A549 (cell line): ENCODE measurements at regions not wholly inside any gene's neighbourhood (a gene's known extent, or its start where the extent isn't known, plus 50 kb on each side); places are given as distances from the start of the nearest gene placed in this dataset.

Experiments used
- ATAC-seq, 2 experiments: fragments of 200-7000 bp in 1 of 2; fragments of >200 bp in 1 of 2; cut with Nextera tagmentation in 1 of 2; cut with Tn5 transposase in 1 of 2; 3 replicates each; pipeline versions ENCODE4 v1.8.0 to v1.9.1; 2018 to 2020; ENCODE audit warnings: mild to moderate bottlenecking in 1 of 2, moderate library complexity in 1 of 2
- CTCF ChIA-PET: fragments of 300-600 bp; sonication (Branson Sonifier 250); formaldehyde crosslinking; extraction: SDS; loops from one replicate; lab custom pipeline; 2021; ENCODE audit warnings: antibody characterized with exemption, inconsistent platforms; lab: Yijun Ruan, JAX
- POLR2A ChIA-PET: fragments of 350-600 bp; formaldehyde crosslinking; extraction: SDS; loops from one replicate; lab custom pipeline; 2021; ENCODE audit warnings: antibody characterized with exemption, inconsistent platforms; lab: Yijun Ruan, JAX
- DNase-seq, 2 experiments: peaks; one replicate each; pipeline versions ENCODE4 v3.0.0 to v3.0.0-alpha.2; 2011 to 2016; ENCODE audit warnings: low read depth in 1 of 2, low spot score in 1 of 2
- FAIRE-seq: peaks from 2 replicates; lab custom pipeline; 2011; peaks lifted over from hg19 to GRCh38; lab: Jason Lieb, UNC
- H3K27ac ChIP-seq, 2 experiments: fragments of >200 bp; sonication (Bioruptor Twin); formaldehyde crosslinking; 3 replicates each; pipeline ENCODE4 v1.5.1; 2016 to 2017
- H3K4me1 ChIP-seq: fragments of >200 bp; sonication (Bioruptor Twin); formaldehyde crosslinking; 3 replicates; pipeline ENCODE4 v1.6.1; 2016
- H3K4me2 ChIP-seq: fragments of >200 bp; sonication (Bioruptor Twin); formaldehyde crosslinking; 3 replicates; pipeline ENCODE4 v1.6.1; 2016
- H3K4me3 ChIP-seq: fragments of >200 bp; sonication (Bioruptor Twin); formaldehyde crosslinking; 3 replicates; pipeline ENCODE4 v1.5.1; 2016
- H3K9me3 ChIP-seq: fragments of >200 bp; sonication (Bioruptor Twin); formaldehyde crosslinking; 3 replicates; pipeline ENCODE4 v1.6.1; 2016
- BCL3 ChIP-seq: fragments of >200 bp; sonication (Bioruptor Twin); formaldehyde crosslinking; IDR thresholded peaks from 3 replicates; pipeline ENCODE4 v1.6.1; 2016
- CBX2 ChIP-seq: fragments of 200-600 bp; sonication (generic); IDR thresholded peaks from 2 replicates; pipeline ENCODE4 v1.6.1; 2016; ENCODE audit warnings: low read depth, mild to moderate bottlenecking, borderline replicate concordance
- CHD2 ChIP-seq: fragments of 150-350 bp; IDR thresholded peaks from 2 replicates; pipeline ENCODE4 v1.6.1; 2014; ENCODE audit warnings: low read length; ENCODE audit not compliant: partially characterized antibody
- CTCF ChIP-seq: fragments of >200 bp; sonication (Bioruptor Twin); formaldehyde crosslinking; IDR thresholded peaks from 3 replicates; pipeline ENCODE4 v1.5.1; 2016
- EP300 ChIP-seq, 2 experiments: fragments of >200 bp; sonication (Bioruptor Twin); formaldehyde crosslinking; IDR thresholded peaks; 2 replicates in 1 of 2; 3 replicates in 1 of 2; pipeline ENCODE4 v1.6.1; 2016 to 2017
- ESRRA ChIP-seq: fragments of 150-350 bp; IDR thresholded peaks from 2 replicates; pipeline ENCODE4 v1.6.1; 2014; ENCODE audit warnings: mild to moderate bottlenecking, low read length, borderline replicate concordance
- HDAC2 ChIP-seq: fragments of 200-600 bp; sonication (generic); IDR thresholded peaks from 2 replicates; pipeline ENCODE4 v1.6.1; 2016
- HOXA7 ChIP-seq: fragments of 250-450 bp; sonication (Bioruptor Pico); IDR thresholded peaks from 2 replicates; pipeline ENCODE4 v1.5.0; 2020; ENCODE audit warnings: mild to moderate bottlenecking, moderate library complexity
- HOXB13 ChIP-seq: fragments of 250-450 bp; sonication (Bioruptor Pico); IDR thresholded peaks from 2 replicates; pipeline ENCODE4 v1.5.0; 2020; ENCODE audit warnings: low read depth, mild to moderate bottlenecking, moderate library complexity
- JUNB ChIP-seq: fragments of >200 bp; sonication (Bioruptor Twin); formaldehyde crosslinking; IDR thresholded peaks from 2 replicates; pipeline ENCODE4 v1.6.1; 2016
- KDM5A ChIP-seq: fragments of 200-600 bp; sonication (generic); IDR thresholded peaks from 2 replicates; pipeline ENCODE4 v1.6.1; 2016; ENCODE audit warnings: antibody characterized with exemption, mild to moderate bottlenecking
- MAFK ChIP-seq: fragments of 450-650 bp; IDR thresholded peaks from 2 replicates; pipeline ENCODE4 v1.6.1; 2014; ENCODE audit not compliant: partially characterized antibody
- NPAS2 ChIP-seq: fragments of 250-450 bp; sonication (Bioruptor Pico); IDR thresholded peaks from 2 replicates; pipeline ENCODE4 v1.8.0; 2022; ENCODE audit warnings: mild to moderate bottlenecking, moderate library complexity, borderline replicate concordance
- PBX3 ChIP-seq: IDR thresholded peaks from 2 replicates; pipeline ENCODE4 v1.6.1; 2012
- RAD21 ChIP-seq, 2 experiments: fragments of >200 bp in 1 of 2; sonication (Bioruptor Twin) in 1 of 2; formaldehyde crosslinking in 1 of 2; IDR thresholded peaks in 1 of 2; conservative IDR thresholded peaks in 1 of 2; 2 replicates in 1 of 2; 3 replicates in 1 of 2; pipeline ENCODE4 v1.6.1; 2012 to 2018; ENCODE audit warnings: inconsistent platforms in 1 of 2
- SMC3 ChIP-seq: fragments of >200 bp; sonication (Bioruptor Twin); formaldehyde crosslinking; IDR thresholded peaks from 3 replicates; pipeline ENCODE4 v1.6.1; 2018; ENCODE audit warnings: inconsistent platforms
- TP53 ChIP-seq: fragments of 250-450 bp; sonication (Bioruptor Pico); IDR thresholded peaks from 2 replicates; pipeline ENCODE4 v1.5.0; 2021; ENCODE audit warnings: mild to moderate bottlenecking, moderate library complexity
- ZSCAN20 ChIP-seq: fragments of 250-450 bp; sonication (Bioruptor Pico); IDR thresholded peaks from 2 replicates; pipeline ENCODE4 v1.8.0; 2022; ENCODE audit warnings: mild to moderate bottlenecking, moderate library complexity
- WGBS: methylation state at CpG from one replicate; pipeline ENCODE4 v1.1.6; 2017; ENCODE audit errors: missing lambda C conversion rate; 5-methylcytosine and 5-hydroxymethylcytosine counted together

- H3K4me2 ChIP-seq = no peak overlapping the region
- FAIRE-seq (no peak), DNase-seq (peak; percentile 6 to 32), ATAC-seq (peak; percentile 81 to 88; a peak in 5 of 6 replicates)
- WGBS = 11% methylated on average over 13 of the region's 22 CpGs
- CTCF ChIA-PET = interaction anchor here (0.6 to 2.2 kb wide), 5 partner anchors 14 to 1033 kb away, joined by 3 to 8 read pairs (median 3); no protein-coding TSS in a partner anchor
- no peak overlapping the region for H3K4me3 ChIP-seq
- POLR2A ChIA-PET = no interaction called here
- H3K4me1 ChIP-seq = no peaks in the 10 kb centered on the region
- H3K9me3 ChIP-seq = no peaks in the 10 kb centered on the region
- no peak overlapping the region for H3K27ac ChIP-seq
- TF ChIP-seq RAD21 (conservative IDR thresholded peaks at IDR 0.05 in 1 of 2, IDR thresholded peaks at IDR 0.05 in 1 of 2) (peak; percentile 34 to 48; a peak in 3 of 5 replicates), PBX3 (no peak), CTCF (peak; percentile 22; the same call in 1 of the 3 replicates)
- TF ChIP-seq, all 56 proteins: peak for 2
Observed at GRCh38 chr13:111460548-111461444, 140.4 kb downstream of the TEX29 start.

- Histone ChIP-seq H3K27ac (no peak overlapping the region), H3K4me1 (no peaks in the 10 kb centered on the region), H3K4me3 (no peak overlapping the region), H3K4me2 (no peak overlapping the region), H3K9me3 (no peaks in the 10 kb centered on the region)
- ChIA-PET POLR2A (no interaction called here), CTCF (interaction anchor here (1.2 to 2.2 kb wide), 2 partner anchors 13 to 15 kb away, joined by 3 to 8 read pairs; no protein-coding TSS in a partner anchor)
- TF ChIP-seq MAFK (no peak), ESRRA (no peak), HDAC2 (no peak), SMC3 (no peak), JUNB (no peak), RAD21 (conservative IDR thresholded peaks at IDR 0.05 in 1 of 2, IDR thresholded peaks at IDR 0.05 in 1 of 2) (no peak), HOXA7 (CRISPR knock-in tag) (no peak), HOXB13 (no peak), CHD2 (no peak), EP300 (IDR thresholded peaks at IDR 0.05) (no peak), NPAS2 (no peak), TP53 (CRISPR knock-in tag) (no peak), BCL3 (no peak), KDM5A (no peak), ZSCAN20 (no peak), CBX2 (no peak)
- WGBS = 55% methylated on average over 9 of the region's 15 CpGs
- ATAC-seq (peak; percentile 14 to 27; a peak in 3 of 6 replicates), DNase-seq (no peak), FAIRE-seq (no peak)
Observed at GRCh38 chr13:111461445-111462149, 141.2 kb downstream of the TEX29 start.
